ENCODE measurements at regions not wholly inside any gene's neighbourhood (a gene's known extent, or its start where the extent isn't known, plus 50 kb on each side); places are given as distances from the start of the nearest gene placed in this dataset.

DNA sequence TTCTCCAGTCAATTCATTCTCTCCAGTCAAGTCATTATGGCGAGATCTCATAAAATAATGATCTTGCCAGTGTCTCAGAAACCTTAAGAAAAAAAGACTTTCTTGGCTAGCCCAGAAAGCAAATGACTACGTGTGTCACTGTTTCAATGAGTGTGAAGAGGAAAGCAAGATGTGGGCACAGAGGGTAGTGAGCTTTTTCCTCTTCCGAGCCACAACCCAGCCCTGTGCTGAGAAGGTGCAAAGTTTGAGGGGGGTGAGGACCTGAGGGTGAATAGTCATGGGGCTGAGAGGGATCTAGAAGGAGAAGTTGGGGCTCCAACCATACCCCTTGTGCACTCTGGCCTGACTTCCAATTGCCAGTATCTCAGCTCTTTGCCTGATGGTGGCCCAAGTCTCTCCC lies 85.6 kb upstream of the EGFL6 start:
- TF ChIP-seq, protein P1, sequence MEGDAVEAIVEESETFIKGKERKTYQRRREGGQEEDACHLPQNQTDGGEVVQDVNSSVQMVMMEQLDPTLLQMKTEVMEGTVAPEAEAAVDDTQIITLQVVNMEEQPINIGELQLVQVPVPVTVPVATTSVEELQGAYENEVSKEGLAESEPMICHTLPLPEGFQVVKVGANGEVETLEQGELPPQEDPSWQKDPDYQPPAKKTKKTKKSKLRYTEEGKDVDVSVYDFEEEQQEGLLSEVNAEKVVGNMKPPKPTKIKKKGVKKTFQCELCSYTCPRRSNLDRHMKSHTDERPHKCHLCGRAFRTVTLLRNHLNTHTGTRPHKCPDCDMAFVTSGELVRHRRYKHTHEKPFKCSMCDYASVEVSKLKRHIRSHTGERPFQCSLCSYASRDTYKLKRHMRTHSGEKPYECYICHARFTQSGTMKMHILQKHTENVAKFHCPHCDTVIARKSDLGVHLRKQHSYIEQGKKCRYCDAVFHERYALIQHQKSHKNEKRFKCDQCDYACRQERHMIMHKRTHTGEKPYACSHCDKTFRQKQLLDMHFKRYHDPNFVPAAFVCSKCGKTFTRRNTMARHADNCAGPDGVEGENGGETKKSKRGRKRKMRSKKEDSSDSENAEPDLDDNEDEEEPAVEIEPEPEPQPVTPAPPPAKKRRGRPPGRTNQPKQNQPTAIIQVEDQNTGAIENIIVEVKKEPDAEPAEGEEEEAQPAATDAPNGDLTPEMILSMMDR (IDR thresholded peaks at IDR 0.05): no peak
- TF ChIP-seq, protein P2, sequence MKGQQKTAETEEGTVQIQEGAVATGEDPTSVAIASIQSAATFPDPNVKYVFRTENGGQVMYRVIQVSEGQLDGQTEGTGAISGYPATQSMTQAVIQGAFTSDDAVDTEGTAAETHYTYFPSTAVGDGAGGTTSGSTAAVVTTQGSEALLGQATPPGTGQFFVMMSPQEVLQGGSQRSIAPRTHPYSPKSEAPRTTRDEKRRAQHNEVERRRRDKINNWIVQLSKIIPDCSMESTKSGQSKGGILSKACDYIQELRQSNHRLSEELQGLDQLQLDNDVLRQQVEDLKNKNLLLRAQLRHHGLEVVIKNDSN (IDR thresholded peaks at IDR 0.05; ENCODE audit: borderline replicate concordance, low read depth): no peak
- TF ChIP-seq POLR2AphosphoS5 (IDR thresholded peaks at IDR 0.05; ENCODE audit: low read depth, low read length) (no peak), EP300 (IDR thresholded peaks at IDR 0.05; ENCODE audit: borderline replicate concordance in 1 of 2, low read depth in 1 of 2, low read length in 1 of 2) (no peak), GABPA (IDR thresholded peaks at IDR 0.05; ENCODE audit: low read depth) (no peak), EZH2phosphoT487 (IDR thresholded peaks at IDR 0.05; ENCODE audit: borderline replicate concordance, low read depth) (no peak), RXRA (IDR thresholded peaks at IDR 0.05; ENCODE audit: borderline replicate concordance, low read depth) (no peak), CHD2 (IDR thresholded peaks at IDR 0.05; ENCODE audit: low read length, partially characterized antibody) (no peak)
- TF ChIP-seq, protein P3, sequence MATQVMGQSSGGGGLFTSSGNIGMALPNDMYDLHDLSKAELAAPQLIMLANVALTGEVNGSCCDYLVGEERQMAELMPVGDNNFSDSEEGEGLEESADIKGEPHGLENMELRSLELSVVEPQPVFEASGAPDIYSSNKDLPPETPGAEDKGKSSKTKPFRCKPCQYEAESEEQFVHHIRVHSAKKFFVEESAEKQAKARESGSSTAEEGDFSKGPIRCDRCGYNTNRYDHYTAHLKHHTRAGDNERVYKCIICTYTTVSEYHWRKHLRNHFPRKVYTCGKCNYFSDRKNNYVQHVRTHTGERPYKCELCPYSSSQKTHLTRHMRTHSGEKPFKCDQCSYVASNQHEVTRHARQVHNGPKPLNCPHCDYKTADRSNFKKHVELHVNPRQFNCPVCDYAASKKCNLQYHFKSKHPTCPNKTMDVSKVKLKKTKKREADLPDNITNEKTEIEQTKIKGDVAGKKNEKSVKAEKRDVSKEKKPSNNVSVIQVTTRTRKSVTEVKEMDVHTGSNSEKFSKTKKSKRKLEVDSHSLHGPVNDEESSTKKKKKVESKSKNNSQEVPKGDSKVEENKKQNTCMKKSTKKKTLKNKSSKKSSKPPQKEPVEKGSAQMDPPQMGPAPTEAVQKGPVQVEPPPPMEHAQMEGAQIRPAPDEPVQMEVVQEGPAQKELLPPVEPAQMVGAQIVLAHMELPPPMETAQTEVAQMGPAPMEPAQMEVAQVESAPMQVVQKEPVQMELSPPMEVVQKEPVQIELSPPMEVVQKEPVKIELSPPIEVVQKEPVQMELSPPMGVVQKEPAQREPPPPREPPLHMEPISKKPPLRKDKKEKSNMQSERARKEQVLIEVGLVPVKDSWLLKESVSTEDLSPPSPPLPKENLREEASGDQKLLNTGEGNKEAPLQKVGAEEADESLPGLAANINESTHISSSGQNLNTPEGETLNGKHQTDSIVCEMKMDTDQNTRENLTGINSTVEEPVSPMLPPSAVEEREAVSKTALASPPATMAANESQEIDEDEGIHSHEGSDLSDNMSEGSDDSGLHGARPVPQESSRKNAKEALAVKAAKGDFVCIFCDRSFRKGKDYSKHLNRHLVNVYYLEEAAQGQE (IDR thresholded peaks at IDR 0.05; ENCODE audit: low read depth, low read length): no peak
